ENCODE measurements at regions not wholly inside any gene's neighbourhood (a gene's known extent, or its start where the extent isn't known, plus 50 kb on each side); places are given as distances from the start of the nearest gene placed in this dataset.

DNA sequence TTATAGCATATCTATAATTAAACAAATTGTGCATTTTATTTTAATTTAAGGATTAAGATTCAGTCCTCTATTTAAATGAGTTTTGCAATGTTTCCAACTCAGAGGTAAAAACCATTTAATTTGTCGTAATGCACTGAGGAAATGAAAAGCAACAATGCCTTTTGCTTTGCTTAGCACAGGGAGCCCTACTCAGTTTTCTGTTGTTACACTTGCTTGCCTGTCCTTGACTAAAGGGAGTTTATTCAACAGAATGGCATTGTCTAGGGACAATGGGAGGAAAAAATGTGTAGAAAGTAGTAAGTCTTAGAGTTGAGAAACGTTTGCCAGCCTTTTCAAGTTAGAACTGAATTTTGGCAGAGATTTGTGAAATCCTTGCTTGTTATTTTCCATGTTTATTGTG is 734.2 kb upstream of the ANO3 start:
- TF ChIP-seq, protein P1, sequence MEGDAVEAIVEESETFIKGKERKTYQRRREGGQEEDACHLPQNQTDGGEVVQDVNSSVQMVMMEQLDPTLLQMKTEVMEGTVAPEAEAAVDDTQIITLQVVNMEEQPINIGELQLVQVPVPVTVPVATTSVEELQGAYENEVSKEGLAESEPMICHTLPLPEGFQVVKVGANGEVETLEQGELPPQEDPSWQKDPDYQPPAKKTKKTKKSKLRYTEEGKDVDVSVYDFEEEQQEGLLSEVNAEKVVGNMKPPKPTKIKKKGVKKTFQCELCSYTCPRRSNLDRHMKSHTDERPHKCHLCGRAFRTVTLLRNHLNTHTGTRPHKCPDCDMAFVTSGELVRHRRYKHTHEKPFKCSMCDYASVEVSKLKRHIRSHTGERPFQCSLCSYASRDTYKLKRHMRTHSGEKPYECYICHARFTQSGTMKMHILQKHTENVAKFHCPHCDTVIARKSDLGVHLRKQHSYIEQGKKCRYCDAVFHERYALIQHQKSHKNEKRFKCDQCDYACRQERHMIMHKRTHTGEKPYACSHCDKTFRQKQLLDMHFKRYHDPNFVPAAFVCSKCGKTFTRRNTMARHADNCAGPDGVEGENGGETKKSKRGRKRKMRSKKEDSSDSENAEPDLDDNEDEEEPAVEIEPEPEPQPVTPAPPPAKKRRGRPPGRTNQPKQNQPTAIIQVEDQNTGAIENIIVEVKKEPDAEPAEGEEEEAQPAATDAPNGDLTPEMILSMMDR (IDR thresholded peaks at IDR 0.05) = no peak
- WGBS (ENCODE audit: insufficient coverage) = 68% methylated on average over 2 of the region's 2 CpGs
- intact Hi-C loops (cut with micrococcal nuclease) = no loop called here

DNA sequence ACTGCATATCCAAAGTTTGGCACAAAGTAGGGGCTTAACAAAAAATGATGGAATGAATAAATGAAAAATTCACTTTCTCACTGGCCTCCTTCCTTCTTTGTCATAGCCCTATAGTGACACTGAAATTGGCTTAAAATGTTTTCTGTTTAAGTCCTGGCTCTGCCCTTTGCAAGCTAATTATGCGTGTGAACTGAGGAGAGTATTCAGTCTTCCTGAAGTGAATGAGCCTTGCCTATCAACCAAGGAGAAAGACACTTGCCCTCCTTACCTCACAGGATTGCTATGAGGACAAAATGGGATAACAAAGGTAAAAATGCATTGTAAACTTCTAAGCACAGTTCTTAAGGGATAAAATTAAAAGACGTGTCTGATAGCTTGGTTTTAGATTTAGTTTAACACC is 729.8 kb upstream of the ANO3 start:
- no peaks in the 10 kb centered on the region for H3K4me1 ChIP-seq (ENCODE audit: control insufficient read depth, insufficient read depth, low read length)
- Mint-ChIP-seq H3K9me3 (peaks cover 12 to 14% of the 10 kb centered on the region in 2 donors), H3K4me3 (no peak overlapping the region), H3K27me3 (ENCODE audit: low read depth in 2 of 2) (no peaks in the 10 kb centered on the region), H3K27ac (no peak overlapping the region), H3K36me3 (no peaks in the 10 kb centered on the region), H3K4me1 (no peaks in the 10 kb centered on the region)
- no peak overlapping the region for H3K27ac ChIP-seq (ENCODE audit: low read length)
- H3K9me3 ChIP-seq (ENCODE audit: control insufficient read depth, insufficient read depth, low read length) = no peaks in the 10 kb centered on the region
- intact Hi-C loops (cut with micrococcal nuclease) = no loop called here
- no peaks in the 10 kb centered on the region for H3K27me3 ChIP-seq (ENCODE audit: control insufficient read depth, insufficient read depth, low read length)
- ATAC-seq (no peak), DNase-seq (no peak)
- 100% methylated on average over 1 of the region's 2 CpGs for WGBS (ENCODE audit: insufficient coverage)
- TF ChIP-seq, protein P1 (IDR thresholded peaks at IDR 0.05) = no peak
- H3K4me3 ChIP-seq (ENCODE audit: low read length) = no peak overlapping the region
- no peaks in the 10 kb centered on the region for H3K36me3 ChIP-seq (ENCODE audit: control insufficient read depth, insufficient read depth, low read length)

More for the DNA sequence above, 734.2 kb upstream of the ANO3 start:
- Mint-ChIP-seq H3K4me3 (no peak overlapping the region), H3K9me3 (peaks cover 4 to 9% of the 10 kb centered on the region in 2 donors), H3K36me3 (no peaks in the 10 kb centered on the region), H3K4me1 (no peaks in the 10 kb centered on the region), H3K27me3 (ENCODE audit: low read depth in 2 of 2) (no peaks in the 10 kb centered on the region), H3K27ac (no peak overlapping the region)
- Histone ChIP-seq H3K27ac (ENCODE audit: low read length) (no peak overlapping the region), H3K27me3 (ENCODE audit: control insufficient read depth, insufficient read depth, low read length) (no peaks in the 10 kb centered on the region), H3K36me3 (ENCODE audit: control insufficient read depth, insufficient read depth, low read length) (no peaks in the 10 kb centered on the region), H3K4me3 (ENCODE audit: low read length) (no peak overlapping the region), H3K4me1 (ENCODE audit: control insufficient read depth, insufficient read depth, low read length) (no peaks in the 10 kb centered on the region), H3K9me3 (ENCODE audit: control insufficient read depth, insufficient read depth, low read length) (no peaks in the 10 kb centered on the region)
- no peak for ATAC-seq
- no peak for DNase-seq

DNA sequence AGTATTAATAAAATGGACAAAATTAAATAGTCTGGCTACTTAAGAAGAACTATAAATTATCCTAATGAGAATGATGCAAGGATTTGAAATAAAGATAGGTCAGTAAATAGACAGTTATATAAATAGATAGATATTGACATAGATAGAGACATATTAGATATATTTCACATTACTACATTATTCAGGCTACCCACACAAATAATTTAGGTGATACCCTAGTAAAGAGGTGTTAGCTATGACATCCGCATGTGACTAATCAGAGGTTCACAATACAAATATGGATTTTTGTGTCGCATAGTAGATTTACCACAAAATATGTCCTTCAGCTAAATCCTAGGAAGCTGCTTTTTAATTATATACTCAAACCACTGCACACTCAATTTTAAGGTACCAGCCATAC is 729.0 kb upstream of the ANO3 start:
- 94% methylated on average over 2 of the region's 2 CpGs for WGBS (ENCODE audit: insufficient coverage)

DNA sequence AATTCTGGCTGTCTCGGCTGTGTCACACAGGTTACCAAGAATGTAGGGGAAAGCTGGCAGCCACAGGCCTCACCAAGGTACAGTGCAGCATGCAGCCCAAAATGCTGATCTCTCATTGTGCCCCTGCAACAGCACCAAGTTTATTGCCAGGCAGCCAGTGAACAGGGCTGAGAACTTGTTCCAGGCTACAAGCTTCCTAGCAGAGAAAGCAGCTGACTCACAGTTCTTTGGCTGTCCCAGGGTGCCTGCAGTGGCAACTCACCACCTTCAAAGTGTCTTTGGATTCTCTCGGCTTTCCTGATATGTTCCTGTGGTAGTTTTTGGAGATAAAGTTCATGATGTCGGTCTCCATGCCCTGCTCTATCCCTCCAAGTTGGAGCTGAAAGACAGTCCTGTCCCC is 719.1 kb upstream of the ANO3 start:
- intact Hi-C loops (cut with micrococcal nuclease) = no loop called here
- H3K36me3 Mint-ChIP-seq = no peaks in the 10 kb centered on the region
- no peaks in the 10 kb centered on the region for H3K27me3 Mint-ChIP-seq (ENCODE audit: low read depth in 2 of 2)

More for the DNA sequence above, 729.0 kb upstream of the ANO3 start:
- Histone ChIP-seq H3K36me3 (ENCODE audit: control insufficient read depth, insufficient read depth, low read length) (no peaks in the 10 kb centered on the region), H3K4me3 (ENCODE audit: low read length) (no peak overlapping the region), H3K4me1 (ENCODE audit: control insufficient read depth, insufficient read depth, low read length) (no peaks in the 10 kb centered on the region), H3K27me3 (ENCODE audit: control insufficient read depth, insufficient read depth, low read length) (no peaks in the 10 kb centered on the region), H3K9me3 (ENCODE audit: control insufficient read depth, insufficient read depth, low read length) (no peaks in the 10 kb centered on the region), H3K27ac (ENCODE audit: low read length) (no peak overlapping the region)
- Mint-ChIP-seq H3K27ac (no peak overlapping the region), H3K4me3 (no peak overlapping the region), H3K36me3 (no peaks in the 10 kb centered on the region), H3K9me3 (peaks cover 16 to 18% of the 10 kb centered on the region in 2 donors), H3K4me1 (no peaks in the 10 kb centered on the region), H3K27me3 (ENCODE audit: low read depth in 2 of 2) (no peaks in the 10 kb centered on the region)
- TF ChIP-seq, protein P1 (IDR thresholded peaks at IDR 0.05) = no peak
- intact Hi-C loops (cut with micrococcal nuclease) = no loop called here
- DNase-seq = no peak
- no peak for ATAC-seq

More for the DNA sequence above, 719.1 kb upstream of the ANO3 start:
- H3K36me3 ChIP-seq (ENCODE audit: control insufficient read depth, insufficient read depth, low read length) = no peaks in the 10 kb centered on the region
- 85% methylated on average over 3 of the region's 3 CpGs for WGBS (ENCODE audit: insufficient coverage)
- H3K27ac ChIP-seq (ENCODE audit: low read length) = no peak overlapping the region
- no peak for DNase-seq
- Mint-ChIP-seq H3K9me3 (peaks cover 5 to 18% of the 10 kb centered on the region in 2 donors), H3K4me1 (no peaks in the 10 kb centered on the region), H3K4me3 (no peak overlapping the region), H3K27ac (no peak overlapping the region)
- H3K9me3 ChIP-seq (ENCODE audit: control insufficient read depth, insufficient read depth, low read length) = peaks cover 7% of the 10 kb centered on the region
- H3K4me1 ChIP-seq (ENCODE audit: control insufficient read depth, insufficient read depth, low read length) = no peaks in the 10 kb centered on the region
- ATAC-seq = no peak
- no peak overlapping the region for H3K4me3 ChIP-seq (ENCODE audit: low read length)
- no peaks in the 10 kb centered on the region for H3K27me3 ChIP-seq (ENCODE audit: control insufficient read depth, insufficient read depth, low read length)
- TF ChIP-seq, protein P1 (IDR thresholded peaks at IDR 0.05) = no peak

Data from natural killer cell (primary cell).